CD4-positive, alpha-beta T cell treated with Interleukin-4 for 1 hour (primary cell): ENCODE measurements at regions not wholly inside any gene's neighbourhood (a gene's known extent, or its start where the extent isn't known, plus 50 kb on each side); places are given as distances from the start of the nearest gene placed in this dataset.

Experiments used
- DNase-seq, 2 donors: peaks; one replicate each; pipeline ENCODE4 v3.0.0-alpha.2; 2020 to 2022

- DNase-seq: no peak
Observed at GRCh38 chr2:53018825-53019425, 748.7 kb upstream of the CHAC2 start.

DNA sequence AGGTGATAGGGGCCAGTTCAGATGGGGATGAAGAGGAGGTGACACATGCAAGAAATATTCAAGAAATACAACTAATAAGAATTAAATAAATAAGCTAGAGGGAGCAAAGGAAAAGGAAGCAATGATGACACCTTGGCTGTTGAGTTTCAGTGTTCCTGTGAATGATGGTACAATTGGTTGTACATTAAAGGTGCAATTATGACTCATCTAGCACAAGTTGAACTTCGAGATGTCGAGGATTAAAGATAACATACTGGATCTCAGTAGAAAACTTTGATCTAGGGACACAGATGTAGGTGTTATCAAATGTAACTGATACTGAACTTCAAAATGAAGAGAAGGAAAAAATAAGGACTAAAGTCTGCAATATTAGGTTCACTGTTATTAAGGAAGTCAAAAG is 760.6 kb upstream of the CHAC2 start:
- DNase-seq: no peak

GRCh38 chr2:53004413-53004812 is 763.2 kb upstream of the CHAC2 start:
- DNase-seq: no peak

DNA sequence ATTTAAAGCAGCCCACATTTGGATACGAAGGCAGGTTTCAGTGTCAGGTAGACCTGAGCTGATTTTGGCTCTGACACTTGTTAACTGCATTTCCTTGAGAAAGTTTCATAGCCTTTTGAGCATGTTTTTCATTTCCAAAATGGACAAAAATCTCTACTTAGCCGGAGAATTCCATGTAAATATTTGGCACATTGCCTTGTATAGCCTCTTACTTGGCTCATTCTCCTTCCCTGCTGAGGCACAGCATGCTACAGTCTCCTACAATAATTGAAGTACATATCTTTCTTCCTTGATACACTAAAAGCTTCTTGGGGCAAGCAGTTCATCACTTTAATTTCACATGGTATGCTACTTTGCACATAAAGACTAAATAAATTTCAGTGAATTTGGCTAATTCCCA is 772.2 kb upstream of the CHAC2 start:
- DNase-seq: no peak

DNA sequence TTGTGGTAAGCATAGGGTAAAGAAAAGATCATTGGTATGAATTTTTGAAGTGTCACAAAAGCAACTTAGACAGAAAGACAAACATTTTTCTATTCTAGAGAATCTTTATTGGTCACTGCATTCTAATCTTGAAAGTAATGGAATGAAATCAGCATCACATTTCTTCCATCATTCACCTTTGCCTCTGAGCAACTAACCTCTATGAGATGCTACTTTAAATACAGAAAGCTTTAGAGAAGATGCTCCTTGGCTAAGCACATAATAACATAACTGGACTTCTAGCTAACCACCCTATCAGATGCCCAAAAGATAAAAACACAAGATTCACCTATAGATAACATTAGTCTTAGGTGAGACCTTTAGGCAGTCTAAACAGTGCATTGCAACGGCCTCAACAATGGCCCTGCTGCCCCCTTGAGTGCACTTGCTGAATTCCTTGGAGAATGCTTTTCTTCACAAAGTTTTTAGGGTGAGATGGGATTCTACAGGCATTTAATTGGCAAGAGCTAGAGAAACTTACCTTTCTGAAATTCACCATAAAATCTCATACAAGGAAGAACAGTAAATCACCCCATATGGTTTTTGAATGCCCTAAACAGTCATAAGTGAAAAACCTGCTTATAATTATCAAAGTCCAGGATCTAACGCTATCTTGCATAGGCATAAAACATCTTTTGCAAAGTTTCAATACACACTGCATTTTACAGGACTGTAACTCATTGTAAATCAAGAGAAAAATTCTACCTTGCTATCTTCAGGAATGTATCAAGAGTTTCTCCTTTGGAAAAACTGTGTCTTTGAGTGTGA is 791.3 kb upstream of the CHAC2 start:
- DNase-seq: no peak

DNA sequence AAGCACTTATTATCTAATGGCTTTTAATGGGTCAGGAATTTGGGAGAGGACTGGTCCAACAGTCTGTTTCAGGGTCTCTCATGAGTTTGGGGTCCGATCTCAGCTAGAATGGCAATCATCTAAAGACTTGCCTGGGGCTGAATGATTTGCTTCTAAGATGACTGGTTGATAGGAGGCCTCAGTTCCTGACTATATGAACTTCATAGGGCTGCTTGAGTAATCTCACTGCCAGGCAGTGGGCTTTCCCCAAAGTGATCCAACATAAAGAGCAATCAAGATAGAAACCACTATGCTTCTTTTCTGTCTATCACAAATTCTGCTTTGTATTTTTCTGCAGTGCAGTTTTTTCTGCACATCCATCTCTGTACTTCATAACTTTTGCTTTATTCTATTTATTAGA is 793.5 kb upstream of the CHAC2 start:
- DNase-seq: no peak

DNA sequence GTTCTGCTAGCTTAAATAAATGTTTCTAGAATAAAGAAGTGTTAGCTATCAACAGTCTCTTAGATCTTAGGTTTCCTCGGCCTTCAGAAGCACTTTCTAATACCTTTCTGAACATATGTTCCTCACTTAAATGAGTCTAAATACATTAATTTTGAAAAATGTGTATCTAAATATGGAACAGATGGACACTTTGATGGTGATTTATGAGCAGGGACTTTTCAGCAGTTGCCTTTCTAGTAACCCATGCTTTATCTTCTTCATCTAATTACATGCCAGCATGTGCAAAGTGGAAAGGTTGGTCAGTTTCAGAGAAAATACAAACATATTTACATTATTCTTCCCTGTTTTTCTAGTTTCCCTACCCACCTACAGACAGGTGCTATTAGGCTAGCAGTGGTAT is 797.0 kb upstream of the CHAC2 start:
- no peak for DNase-seq

GRCh38 chr2:52968043-52968442 is 799.6 kb upstream of the CHAC2 start:
- DNase-seq: no peak

DNA sequence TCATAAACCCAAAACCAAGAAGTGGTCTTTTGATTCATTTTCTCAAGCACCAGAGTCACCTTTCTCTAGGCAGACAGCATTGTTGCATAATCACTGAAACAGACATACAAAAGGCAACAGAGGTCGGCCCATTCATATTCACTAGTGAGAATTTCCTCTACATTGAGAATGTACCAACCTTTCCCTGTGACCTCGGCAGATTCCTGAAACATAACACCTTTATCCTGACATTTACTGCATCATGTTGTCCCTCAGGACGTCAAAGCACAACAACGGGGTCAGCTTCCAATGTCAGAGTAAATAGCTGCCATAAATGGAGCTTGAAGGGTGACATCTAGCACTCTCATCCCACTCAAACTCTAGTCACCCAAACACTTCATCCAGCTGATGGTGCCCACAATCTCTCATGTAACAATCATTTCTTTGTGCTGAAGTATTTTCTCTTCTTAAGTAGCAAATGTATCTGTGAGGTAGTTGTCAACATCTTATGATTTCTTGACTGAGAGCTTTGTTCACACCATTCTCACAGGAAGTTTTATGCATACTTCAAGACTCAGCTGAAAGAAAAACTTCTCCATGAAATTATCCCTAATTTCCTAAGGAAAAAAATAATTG is 802.6 kb upstream of the CHAC2 start:
- no peak for DNase-seq

- DNase-seq: no peak
Observed at GRCh38 chr2:52961403-52961802, 806.2 kb upstream of the CHAC2 start.

GRCh38 chr2:52960881-52961280 is 806.7 kb upstream of the CHAC2 start:
- DNase-seq: no peak

DNA sequence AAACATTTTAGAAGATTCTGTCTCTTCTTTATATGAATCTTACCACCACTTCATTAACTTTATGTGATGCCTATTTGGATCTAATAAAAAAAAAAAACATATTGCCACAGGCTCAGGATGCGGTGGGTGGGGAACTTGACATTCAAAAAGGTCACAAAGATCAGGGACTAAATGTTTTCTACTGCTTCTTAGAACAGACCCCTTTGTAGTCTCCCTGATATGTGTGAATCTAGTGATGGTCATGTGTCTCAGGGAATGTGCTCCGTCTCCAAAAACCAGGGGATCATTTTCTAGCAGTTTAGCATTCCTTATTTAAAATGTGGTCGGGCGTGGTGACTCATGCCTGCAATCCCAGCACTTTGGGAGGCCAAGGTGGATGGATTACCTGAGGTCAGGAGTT is 807.8 kb upstream of the CHAC2 start:
- no peak for DNase-seq

DNA sequence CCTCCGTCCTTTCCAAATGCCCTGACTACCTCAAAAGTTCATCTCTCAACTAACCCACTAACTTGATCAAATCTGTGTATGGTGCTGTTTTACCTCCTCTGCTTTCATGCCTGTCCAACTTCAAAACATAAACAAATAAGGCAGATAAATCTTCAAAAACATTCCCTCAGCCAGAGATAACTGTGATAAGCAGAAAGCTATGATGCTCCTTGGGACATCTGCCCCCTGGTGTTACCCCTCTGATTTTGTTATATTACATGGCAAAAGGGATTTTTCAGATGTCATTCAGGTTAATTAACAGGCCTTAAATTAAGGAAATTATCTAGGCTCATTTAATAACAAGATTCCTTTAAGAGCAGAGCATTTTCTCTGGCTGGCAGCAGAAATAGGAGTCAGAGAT is 810.8 kb upstream of the CHAC2 start:
- DNase-seq: no peak

DNA sequence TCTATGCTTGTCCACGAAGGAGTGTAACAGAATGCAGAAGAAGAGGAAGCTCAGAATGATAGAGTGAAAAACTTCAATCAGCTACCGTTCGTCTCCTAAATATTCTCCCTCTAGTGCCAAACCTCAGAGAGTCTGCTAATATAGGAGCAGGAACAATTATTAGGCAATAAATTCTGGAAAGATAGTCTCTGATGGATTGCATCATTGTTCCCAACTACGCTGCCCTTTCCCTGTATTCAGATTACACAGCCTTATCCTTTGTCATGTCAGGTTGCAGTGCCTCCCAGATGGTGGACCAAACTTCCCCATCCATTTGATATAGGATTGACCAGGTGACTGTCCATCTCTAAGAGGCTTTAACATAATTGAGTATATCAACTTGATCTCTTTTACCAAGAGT is 811.5 kb upstream of the CHAC2 start:
- DNase-seq: no peak

- DNase-seq: no peak
Observed at GRCh38 chr2:52955079-52955478, 812.5 kb upstream of the CHAC2 start.

DNA sequence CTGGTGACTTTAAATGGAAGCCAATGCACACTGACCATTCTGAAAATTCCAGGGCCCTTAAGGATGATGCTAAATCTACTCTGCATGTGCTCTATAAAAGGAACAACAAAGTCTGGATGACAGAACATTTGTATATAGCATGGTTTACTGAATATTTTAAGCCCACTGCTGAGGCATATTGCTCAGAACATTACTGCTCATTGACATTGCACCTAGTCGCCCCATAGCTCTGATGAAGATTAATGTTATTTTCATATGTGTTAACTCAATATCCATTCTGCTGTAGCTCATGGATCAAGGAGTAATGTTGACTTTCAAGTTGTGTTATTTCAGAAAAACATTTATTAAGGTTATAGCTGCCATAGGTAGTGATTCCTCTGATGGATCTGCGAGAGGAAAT is 827.5 kb upstream of the CHAC2 start:
- no peak for DNase-seq

DNA sequence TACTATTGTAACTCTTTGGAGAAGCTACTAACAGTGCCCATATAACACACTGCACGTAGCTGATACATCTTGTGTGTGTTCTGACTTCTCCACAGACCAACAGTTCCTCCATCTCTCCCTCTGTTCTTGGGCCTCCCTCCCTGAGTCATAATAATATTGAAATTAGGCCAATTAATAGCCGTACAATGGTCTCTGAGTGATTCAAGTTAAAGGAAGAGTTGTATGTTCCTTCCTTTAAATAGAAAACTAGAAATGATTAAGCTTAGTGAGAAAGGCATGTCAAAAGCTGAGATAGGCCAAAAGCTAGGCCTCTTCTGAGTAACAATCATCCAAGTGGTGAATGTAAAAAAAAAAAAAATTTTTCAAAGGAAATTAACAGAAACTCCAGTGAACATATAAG is 828.4 kb upstream of the CHAC2 start:
- no peak for DNase-seq

- DNase-seq: no peak
Observed at GRCh38 chr2:52936029-52936428, 831.6 kb upstream of the CHAC2 start.

- DNase-seq: no peak
Observed at GRCh38 chr2:52934920-52935640, 832.5 kb upstream of the CHAC2 start.

DNA sequence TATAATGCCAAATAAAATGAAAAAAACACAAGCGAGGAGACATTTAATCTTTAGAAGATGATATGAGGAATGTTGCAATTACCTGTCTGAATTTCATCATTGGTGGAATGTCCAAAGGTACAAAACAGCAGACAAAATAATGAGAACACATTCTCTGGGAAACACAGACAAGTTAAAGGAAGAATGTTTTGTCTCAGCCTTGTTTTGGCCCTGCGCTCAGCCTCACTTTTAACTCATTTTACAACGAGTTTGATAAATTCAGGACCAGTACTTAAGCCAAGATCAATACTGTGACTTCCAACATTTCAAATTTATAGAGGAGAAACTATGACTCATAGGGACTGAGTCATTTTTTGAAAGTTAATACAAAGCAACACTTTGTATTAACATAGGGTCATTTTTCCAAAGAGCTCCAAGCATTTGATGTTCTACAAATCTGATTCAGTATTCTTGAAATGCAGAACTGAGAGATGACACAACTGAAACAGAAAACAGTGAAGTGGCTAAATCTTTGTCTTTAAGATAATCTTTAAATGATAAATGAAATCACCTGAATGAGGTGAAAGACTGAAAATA is 833.2 kb upstream of the CHAC2 start:
- no peak for DNase-seq

GRCh38 chr2:52933878-52934277 is 833.7 kb upstream of the CHAC2 start:
- no peak for DNase-seq

DNA sequence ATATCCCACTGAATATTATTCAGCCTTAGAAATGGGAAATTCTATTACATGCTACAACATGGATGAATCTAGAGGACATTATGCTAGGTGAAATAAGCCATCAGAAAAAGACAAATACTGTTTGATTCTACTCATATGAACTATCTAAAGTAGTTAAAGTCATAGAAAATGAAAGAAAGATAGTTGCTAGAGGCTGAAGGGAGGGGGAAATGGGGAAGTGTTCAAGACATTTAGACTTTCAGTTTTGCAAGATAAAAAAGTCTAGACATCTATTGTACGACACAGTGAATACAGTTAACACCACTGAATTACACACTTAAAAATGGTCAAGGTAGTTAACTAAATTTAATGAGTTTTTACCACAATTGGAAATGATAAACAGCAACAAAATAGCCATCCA is 835.9 kb upstream of the CHAC2 start:
- no peak for DNase-seq

DNA sequence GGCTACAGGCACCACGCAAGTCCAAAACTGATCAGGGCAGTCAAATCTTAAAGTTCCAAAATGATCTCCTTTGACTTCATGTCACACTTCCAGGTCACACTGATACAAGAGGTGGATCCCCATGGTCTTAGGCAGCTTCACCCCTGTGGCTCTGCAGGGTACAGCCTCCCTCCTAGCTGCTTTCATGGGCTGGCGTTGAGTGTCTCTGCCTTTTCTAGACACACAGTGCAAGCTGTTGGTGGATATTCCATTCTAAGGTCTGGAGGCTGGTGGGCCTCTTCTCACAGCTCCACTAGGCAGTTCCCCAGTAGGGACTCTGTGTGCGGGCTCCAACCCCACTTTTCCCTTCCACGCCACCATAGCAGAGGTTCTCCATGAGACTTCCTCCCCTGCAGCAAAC is 838.2 kb upstream of the CHAC2 start:
- DNase-seq: no peak
